Uterus (tissue), 3 donors: ENCODE measurements at regions not wholly inside any gene's neighbourhood (a gene's known extent, or its start where the extent isn't known, plus 50 kb on each side); places are given as distances from the start of the nearest gene placed in this dataset.

Source experiments
- DNase-seq, 2 donors: peaks; one replicate each; pipeline ENCODE4 v3.0.0-alpha.2; 2019 to 2020
- H3K27ac ChIP-seq, 2 donors: fragments of 200-600 bp; sonication (generic); 1 replicate in 1 of 2; 2 replicates in 1 of 2; pipeline ENCODE4 v1.5.1; 2016 to 2018
- H3K27me3 ChIP-seq, 2 donors: fragments of 200-600 bp; sonication (generic); one replicate each; pipeline ENCODE4 v1.5.1; 2018 to 2019; ENCODE audit warnings: control low read depth in 1 of 2
- H3K36me3 ChIP-seq, 2 donors: fragments of 200-600 bp; sonication (generic); one replicate each; pipeline ENCODE4 v1.5.1; 2019; ENCODE audit warnings: control low read depth in 1 of 2
- H3K4me1 ChIP-seq, 2 donors: fragments of 200-600 bp; sonication (generic); one replicate each; pipeline ENCODE4 v1.5.1; 2018 to 2019; ENCODE audit warnings: control low read depth in 1 of 2
- H3K4me3 ChIP-seq, 2 donors: fragments of 200-600 bp; sonication (generic); 1 replicate in 1 of 2; 2 replicates in 1 of 2; pipeline ENCODE4 v1.5.1; 2018 to 2019; ENCODE audit warnings: mild to moderate bottlenecking in 1 of 2
- H3K9me3 ChIP-seq, 2 donors: fragments of 200-600 bp; sonication (generic); one replicate each; pipeline ENCODE4 v1.5.1; 2019; ENCODE audit warnings: control low read depth in 1 of 2
- POLR2A ChIP-seq, 2 donors: fragments of 450-650 bp; IDR thresholded peaks; one replicate each; pipeline ENCODE4 v1.6.1; 2016; ENCODE audit warnings: antibody characterized with exemption in 2 of 2, mild to moderate bottlenecking in 1 of 2, moderate library complexity in 1 of 2
- intact Hi-C: fragments of 100-400 bp; cut with DNase I; formaldehyde crosslinking; loops from one replicate; pipeline ENCODE4 v1.15.1; 2023; ENCODE audit warnings: low total_unique reads
- TF ChIP-seq, protein P1 (sequence below), 4 experiments: fragments of 200-600 bp in 2 of 4; fragments of 450-650 bp in 2 of 4; sonication (generic) in 2 of 4; IDR thresholded peaks; one replicate each; pipeline ENCODE4 v1.5.1; 2016 to 2019; ENCODE audit warnings: antibody characterized with exemption in 4 of 4, mild to moderate bottlenecking in 2 of 4, moderate library complexity in 1 of 4
- donor health status: DM: yes; HTN: yes; CAD: no.

DNA sequence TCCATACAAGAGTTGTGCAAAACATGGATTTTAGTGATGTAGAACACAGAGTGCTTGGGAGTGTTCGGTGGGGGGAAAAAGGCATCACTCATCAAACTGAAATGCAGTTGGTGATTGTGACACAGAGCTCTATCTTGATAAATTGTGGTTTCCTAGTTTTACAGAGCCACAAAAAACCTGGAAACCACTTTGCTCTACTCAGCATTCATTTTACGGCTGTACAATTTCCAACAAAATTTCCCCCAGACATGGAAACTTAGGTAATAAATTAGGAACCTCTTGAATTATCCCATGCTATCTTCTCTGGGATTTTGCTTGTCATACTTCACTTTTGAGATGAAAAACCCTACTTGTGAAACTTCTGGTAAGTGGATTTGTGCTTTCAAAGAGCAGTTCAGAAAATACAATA is 614.9 kb upstream of the FZD8 start:
- Histone ChIP-seq H3K36me3 (no peaks in the 10 kb centered on the region), H3K9me3 (no peaks in the 10 kb centered on the region), H3K27me3 (no peaks in the 10 kb centered on the region), H3K4me1 (no peaks in the 10 kb centered on the region), H3K27ac (no peak overlapping the region), H3K4me3 (no peak overlapping the region)
- intact Hi-C loops: no loop called here
- no peak for TF ChIP-seq POLR2A (IDR thresholded peaks at IDR 0.05)
- TF ChIP-seq, protein P1, sequence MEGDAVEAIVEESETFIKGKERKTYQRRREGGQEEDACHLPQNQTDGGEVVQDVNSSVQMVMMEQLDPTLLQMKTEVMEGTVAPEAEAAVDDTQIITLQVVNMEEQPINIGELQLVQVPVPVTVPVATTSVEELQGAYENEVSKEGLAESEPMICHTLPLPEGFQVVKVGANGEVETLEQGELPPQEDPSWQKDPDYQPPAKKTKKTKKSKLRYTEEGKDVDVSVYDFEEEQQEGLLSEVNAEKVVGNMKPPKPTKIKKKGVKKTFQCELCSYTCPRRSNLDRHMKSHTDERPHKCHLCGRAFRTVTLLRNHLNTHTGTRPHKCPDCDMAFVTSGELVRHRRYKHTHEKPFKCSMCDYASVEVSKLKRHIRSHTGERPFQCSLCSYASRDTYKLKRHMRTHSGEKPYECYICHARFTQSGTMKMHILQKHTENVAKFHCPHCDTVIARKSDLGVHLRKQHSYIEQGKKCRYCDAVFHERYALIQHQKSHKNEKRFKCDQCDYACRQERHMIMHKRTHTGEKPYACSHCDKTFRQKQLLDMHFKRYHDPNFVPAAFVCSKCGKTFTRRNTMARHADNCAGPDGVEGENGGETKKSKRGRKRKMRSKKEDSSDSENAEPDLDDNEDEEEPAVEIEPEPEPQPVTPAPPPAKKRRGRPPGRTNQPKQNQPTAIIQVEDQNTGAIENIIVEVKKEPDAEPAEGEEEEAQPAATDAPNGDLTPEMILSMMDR (IDR thresholded peaks at IDR 0.05): no peak
- no peak for DNase-seq

DNA sequence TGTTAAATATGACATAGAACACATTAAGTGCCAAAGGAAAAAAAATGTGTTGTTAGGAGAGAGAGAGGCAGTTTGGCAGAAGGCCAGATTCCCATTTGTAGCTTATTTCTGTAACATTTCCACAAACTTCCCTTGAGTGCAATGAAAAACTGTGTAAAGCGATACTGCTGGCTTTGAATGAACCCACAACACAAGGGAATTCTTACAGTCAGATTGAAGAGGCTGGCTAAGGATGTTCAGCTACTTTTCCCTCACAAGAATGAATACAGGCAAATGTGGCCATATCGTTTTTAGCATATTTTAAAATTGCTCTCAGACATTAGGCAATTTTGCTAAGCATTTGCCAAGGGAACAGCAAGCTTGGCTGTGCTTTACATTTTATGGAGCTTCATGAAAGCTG is 614.1 kb upstream of the FZD8 start:
- no peaks in the 10 kb centered on the region for H3K4me1 ChIP-seq
- intact Hi-C loops: no loop called here
- H3K9me3 ChIP-seq: no peaks in the 10 kb centered on the region
- no peaks in the 10 kb centered on the region for H3K36me3 ChIP-seq
- H3K27me3 ChIP-seq: no peaks in the 10 kb centered on the region
- no peak for DNase-seq
- TF ChIP-seq, protein P1 (IDR thresholded peaks at IDR 0.05): no peak
- TF ChIP-seq POLR2A (IDR thresholded peaks at IDR 0.05): no peak
- no peak overlapping the region for H3K27ac ChIP-seq
- H3K4me3 ChIP-seq: no peak overlapping the region

DNA sequence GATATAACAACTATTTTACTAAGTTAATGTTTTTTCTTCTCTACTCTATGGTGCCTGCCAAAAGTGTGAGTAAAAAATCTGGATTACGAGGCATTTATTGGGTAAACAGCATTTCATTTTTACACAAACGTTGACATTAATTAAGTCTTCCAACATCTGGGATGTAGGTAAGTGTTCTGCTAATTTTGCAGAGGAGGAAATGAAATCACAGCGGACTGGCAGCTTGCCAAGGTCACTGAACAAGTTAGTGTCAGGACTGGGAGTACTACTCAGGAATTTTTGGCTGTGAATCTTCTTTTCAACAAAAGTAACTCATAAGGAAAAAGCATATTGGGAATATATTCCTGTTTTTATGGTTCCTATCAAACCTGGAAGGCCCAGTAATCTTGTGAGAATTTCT is 612.1 kb upstream of the FZD8 start:
- no peak overlapping the region for H3K4me3 ChIP-seq
- no peak for TF ChIP-seq POLR2A (IDR thresholded peaks at IDR 0.05)
- TF ChIP-seq, protein P1 (IDR thresholded peaks at IDR 0.05): no peak
- H3K9me3 ChIP-seq: no peaks in the 10 kb centered on the region
- no peaks in the 10 kb centered on the region for H3K4me1 ChIP-seq
- DNase-seq: peak; percentile 78 to 80
- H3K36me3 ChIP-seq: no peaks in the 10 kb centered on the region
- H3K27me3 ChIP-seq: no peaks in the 10 kb centered on the region
- H3K27ac ChIP-seq: no peak overlapping the region
- intact Hi-C loops: no loop called here

DNA sequence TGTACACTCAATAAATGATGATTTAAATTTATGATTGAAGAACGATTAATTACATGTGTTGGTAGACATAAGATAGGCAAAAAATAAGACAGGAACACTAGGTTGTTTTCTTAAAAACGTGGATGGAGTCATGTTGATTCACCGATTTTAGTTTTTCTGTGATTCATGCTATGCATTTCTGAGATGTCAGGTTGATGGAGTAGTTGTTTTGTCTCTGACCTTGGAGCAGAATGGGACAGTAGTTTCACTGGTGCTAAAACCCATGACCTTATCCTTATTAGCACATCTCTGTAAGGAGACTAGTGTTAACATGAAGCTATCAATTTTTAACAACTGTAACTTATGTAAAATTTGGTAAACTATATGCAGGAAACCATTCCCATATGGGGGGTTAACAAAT is 611.6 kb upstream of the FZD8 start:
- intact Hi-C loops: no loop called here
- Histone ChIP-seq H3K27ac (no peak overlapping the region), H3K36me3 (no peaks in the 10 kb centered on the region), H3K4me1 (no peaks in the 10 kb centered on the region), H3K9me3 (no peaks in the 10 kb centered on the region), H3K27me3 (no peaks in the 10 kb centered on the region), H3K4me3 (no peak overlapping the region)
- DNase-seq: no peak
- TF ChIP-seq POLR2A (IDR thresholded peaks at IDR 0.05): no peak
- TF ChIP-seq, protein P1 (IDR thresholded peaks at IDR 0.05): no peak

DNA sequence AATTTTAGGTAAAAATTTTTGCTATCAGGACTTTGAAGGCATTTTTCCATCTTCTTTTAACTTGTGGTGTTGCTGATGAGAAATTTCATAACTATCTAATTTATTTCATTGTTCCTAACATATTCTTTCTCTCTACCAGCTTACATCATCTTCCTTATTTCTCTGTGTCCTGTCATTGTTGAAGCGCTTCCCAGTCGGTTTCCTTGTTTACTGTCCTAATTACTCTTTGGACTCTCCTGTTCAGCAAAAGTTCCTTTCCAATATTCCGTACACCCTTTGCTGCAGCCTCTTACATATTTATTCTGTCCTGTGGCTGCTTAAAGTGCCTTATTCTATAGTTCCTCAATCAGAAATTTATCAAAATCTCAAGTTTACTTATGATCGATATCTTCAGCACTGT is 609.0 kb upstream of the FZD8 start:
- intact Hi-C loops: no loop called here
- Histone ChIP-seq H3K4me1 (no peaks in the 10 kb centered on the region), H3K27ac (no peak overlapping the region), H3K4me3 (no peak overlapping the region), H3K9me3 (no peaks in the 10 kb centered on the region), H3K36me3 (no peaks in the 10 kb centered on the region), H3K27me3 (no peaks in the 10 kb centered on the region)
- TF ChIP-seq POLR2A (IDR thresholded peaks at IDR 0.05): no peak
- TF ChIP-seq, protein P1 (IDR thresholded peaks at IDR 0.05): no peak
- DNase-seq: no peak
